GM12891 (cell line): ENCODE measurements at regions not wholly inside any gene's neighbourhood (a gene's known extent, or its start where the extent isn't known, plus 50 kb on each side); places are given as distances from the start of the nearest gene placed in this dataset.

Source experiments
- DNase-seq: peaks from one replicate; pipeline ENCODE4 v3.0.0; 2011; ENCODE audit warnings: low spot score; ENCODE audit not compliant: insufficient read length
- FAIRE-seq: peaks from 2 replicates; lab custom pipeline; 2011; peaks lifted over from hg19 to GRCh38; lab: Jason Lieb, UNC
- PAX5 ChIP-seq: IDR thresholded peaks from 2 replicates; pipeline ENCODE4 v1.6.1; 2011; ENCODE audit warnings: low read length, moderate library complexity, mild to moderate bottlenecking; ENCODE audit not compliant: insufficient read depth, severe bottlenecking
- POLR2A ChIP-seq: IDR thresholded peaks from 2 replicates; pipeline ENCODE4 v1.6.1; 2011; ENCODE audit warnings: low read depth, low read length, control low read depth
- POLR2AphosphoS5 ChIP-seq: IDR thresholded peaks from 2 replicates; pipeline ENCODE4 v1.6.1; 2011; ENCODE audit warnings: low read depth, low read length, control low read depth
- POU2F2 ChIP-seq: IDR thresholded peaks from 2 replicates; pipeline ENCODE4 v1.6.1; 2011; ENCODE audit warnings: low read depth, mild to moderate bottlenecking, control low read depth, low read length, moderate library complexity
- SPI1 ChIP-seq: IDR thresholded peaks from 2 replicates; pipeline ENCODE4 v1.6.1; 2011; ENCODE audit warnings: low read depth, low read length, control low read depth
- TAF1 ChIP-seq: IDR thresholded peaks from 2 replicates; pipeline ENCODE4 v1.6.1; 2011; ENCODE audit warnings: low read depth, low read length, control low read depth

DNA sequence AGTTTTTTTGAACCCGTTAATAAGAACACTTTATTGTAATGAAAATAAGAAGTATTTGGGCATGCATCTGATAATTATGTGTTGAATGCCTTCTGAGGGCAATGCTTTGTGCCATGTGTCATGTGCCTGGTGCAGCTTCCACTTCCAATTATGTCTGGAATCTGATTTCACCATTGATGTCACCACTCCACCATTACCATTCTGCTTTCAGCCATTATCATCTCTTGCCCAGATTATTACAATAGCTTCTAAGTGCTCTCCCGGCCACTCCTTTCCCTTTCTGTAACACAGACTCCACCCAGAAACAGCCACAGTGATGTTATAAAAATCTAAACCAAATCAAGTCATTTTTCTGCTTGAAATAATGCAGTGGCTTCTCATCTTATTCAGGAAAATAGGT, 171.7 kb downstream of the C9orf152 start:
- no peak for DNase-seq
- TF ChIP-seq PAX5 (no peak), TAF1 (no peak), SPI1 (no peak), POLR2AphosphoS5 (no peak), POLR2A (no peak)

DNA sequence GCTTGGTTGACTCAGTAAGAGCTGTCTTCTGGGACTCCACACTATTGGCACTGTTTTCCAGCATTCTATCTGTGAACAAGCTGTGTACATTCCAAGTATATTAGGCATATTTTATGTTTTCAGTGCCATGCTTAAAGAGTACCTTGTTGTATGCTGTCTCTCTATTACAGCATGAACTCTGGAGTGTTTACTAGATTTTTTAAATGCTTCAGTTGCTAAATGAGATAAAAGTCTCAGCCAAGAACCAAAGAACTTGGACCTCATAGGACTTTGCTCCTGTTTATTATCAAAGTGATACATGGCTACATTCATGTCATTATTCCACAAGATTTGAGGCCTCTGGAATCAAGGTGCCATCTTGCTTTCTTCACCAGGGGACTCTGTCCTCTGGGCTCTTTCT, 167.2 kb downstream of the C9orf152 start:
- TF ChIP-seq PAX5 (no peak), TAF1 (no peak), POLR2AphosphoS5 (no peak), POLR2A (no peak), POU2F2 (no peak), SPI1 (no peak)
- FAIRE-seq, result no peak
- DNase-seq, result no peak

More for the DNA sequence above, 171.7 kb downstream of the C9orf152 start:
- no peak for FAIRE-seq

GRCh38 chr9:110041452-110041851, 166.5 kb downstream of the C9orf152 start:
- no peak for TF ChIP-seq SPI1
- no peak for TF ChIP-seq POU2F2
- TF ChIP-seq PAX5, result no peak
- TF ChIP-seq TAF1, result no peak
- no peak for TF ChIP-seq POLR2A
- TF ChIP-seq POLR2AphosphoS5, result no peak
- FAIRE-seq (peak; percentile 9), DNase-seq (no peak)

GRCh38 chr9:110047232-110047954, 160.6 kb downstream of the C9orf152 start:
- FAIRE-seq (peak; percentile 47), DNase-seq (no peak)
- TF ChIP-seq POU2F2, result peak; percentile 72; the same call in 1 of the 2 replicates
- TF ChIP-seq TAF1, result no peak

- DNase-seq (peak; percentile 24), FAIRE-seq (peak; percentile 91)
- no peak for TF ChIP-seq SPI1
- TF ChIP-seq POU2F2, result no peak; the same call in 1 of the 2 replicates
- peak; percentile 63; the same call in 1 of the 2 replicates for TF ChIP-seq TAF1
- peak; percentile 65 for TF ChIP-seq POLR2AphosphoS5
- TF ChIP-seq PAX5, result no peak
- TF ChIP-seq POLR2A, result peak; percentile 39; the same call in 1 of the 2 replicates
Observed at GRCh38 chr9:110047955-110048402, 160.0 kb downstream of the C9orf152 start.

- peak; percentile 78 for DNase-seq
- no peak for FAIRE-seq
- no peak for TF ChIP-seq SPI1
- peak; percentile 18; the same call in 1 of the 2 replicates for TF ChIP-seq POU2F2
- TF ChIP-seq POLR2AphosphoS5, result peak; percentile 20
- TF ChIP-seq TAF1, result peak; percentile 78; the same call in 1 of the 2 replicates
- TF ChIP-seq POLR2A, result peak; percentile 77
- TF ChIP-seq PAX5, result no peak
Observed at GRCh38 chr9:110048403-110048975, 159.5 kb downstream of the C9orf152 start.

DNA sequence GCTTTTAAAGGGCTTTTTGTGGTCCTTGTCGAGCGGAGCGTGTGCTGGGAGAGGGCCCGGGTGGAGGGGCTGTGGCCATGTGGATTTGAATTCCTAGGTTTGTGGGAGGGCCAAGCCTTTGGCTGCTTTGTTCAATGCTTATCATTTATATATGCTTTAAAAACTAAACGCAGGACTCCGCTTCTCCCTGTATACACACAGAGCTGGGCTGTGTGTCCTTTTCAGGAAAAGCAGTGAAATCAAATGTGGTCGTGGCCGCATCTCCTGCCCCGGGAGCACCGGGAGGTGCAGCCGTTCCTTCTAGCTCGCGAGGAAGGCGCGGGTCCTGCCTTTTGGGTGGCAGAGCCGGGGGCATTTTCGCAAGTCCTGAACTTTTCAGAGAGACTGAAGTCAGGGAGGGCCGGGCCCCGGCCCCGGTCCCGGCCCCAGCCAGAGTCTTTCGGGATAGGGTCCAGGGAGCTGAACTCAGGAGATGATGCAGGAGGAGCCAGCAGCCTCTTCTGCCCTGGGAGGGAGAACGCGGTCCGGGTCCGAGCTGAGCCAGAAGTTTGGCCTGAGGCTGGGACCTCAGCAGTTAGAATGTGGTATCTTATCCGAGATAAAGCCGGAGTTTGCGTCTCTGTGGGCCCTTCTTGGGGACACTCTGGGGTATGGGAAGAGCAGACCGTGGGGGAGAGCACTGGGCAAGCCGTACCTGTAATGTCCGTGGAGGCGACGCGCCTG, 158.8 kb downstream of the C9orf152 start:
- TF ChIP-seq POU2F2, result no peak
- TF ChIP-seq PAX5, result no peak
- TF ChIP-seq TAF1, result no peak
- no peak for TF ChIP-seq POLR2AphosphoS5
- no peak for TF ChIP-seq POLR2A
- no peak for TF ChIP-seq SPI1
- DNase-seq (peak; percentile 18), FAIRE-seq (no peak)

DNA sequence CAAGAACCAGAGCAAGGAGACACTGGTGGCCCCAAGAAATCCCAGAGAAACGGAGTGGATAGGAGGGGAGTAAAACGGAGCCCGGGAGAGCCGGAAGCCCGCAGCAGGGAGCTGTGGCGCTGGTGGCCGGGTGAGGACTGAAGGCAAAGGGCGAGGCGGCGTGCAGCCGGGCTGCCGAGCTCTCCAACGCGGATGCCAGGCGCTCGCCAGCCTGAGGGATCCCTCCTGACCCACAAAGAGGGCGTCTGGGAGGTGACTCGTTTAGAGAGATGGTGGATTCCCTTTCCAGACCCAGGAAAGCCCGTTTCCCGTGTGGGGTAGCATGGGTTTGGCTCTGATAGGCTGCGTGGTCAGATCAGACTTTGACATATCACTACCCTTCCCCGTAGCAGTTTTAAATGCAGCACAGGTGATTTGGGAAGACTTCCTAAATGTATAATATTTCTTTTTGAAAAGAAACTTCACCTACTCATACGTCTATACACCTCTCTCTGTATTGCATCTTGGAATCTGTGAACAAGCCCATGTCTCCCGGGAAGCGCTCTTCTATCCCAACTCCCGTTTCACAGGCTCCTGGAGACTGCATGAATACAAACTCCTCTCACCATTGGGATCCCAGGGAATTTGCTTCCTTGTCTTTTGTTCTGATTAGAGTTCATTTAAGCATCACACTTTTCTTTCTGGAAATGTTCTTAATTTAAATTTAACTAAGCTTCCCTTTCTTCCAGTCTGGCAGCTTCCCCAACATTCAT, 158.1 kb downstream of the C9orf152 start:
- TF ChIP-seq POLR2A (no peak), POLR2AphosphoS5 (no peak), PAX5 (no peak), POU2F2 (no peak), TAF1 (no peak), SPI1 (no peak)
- DNase-seq, result no peak
- FAIRE-seq, result peak; percentile 63

DNA sequence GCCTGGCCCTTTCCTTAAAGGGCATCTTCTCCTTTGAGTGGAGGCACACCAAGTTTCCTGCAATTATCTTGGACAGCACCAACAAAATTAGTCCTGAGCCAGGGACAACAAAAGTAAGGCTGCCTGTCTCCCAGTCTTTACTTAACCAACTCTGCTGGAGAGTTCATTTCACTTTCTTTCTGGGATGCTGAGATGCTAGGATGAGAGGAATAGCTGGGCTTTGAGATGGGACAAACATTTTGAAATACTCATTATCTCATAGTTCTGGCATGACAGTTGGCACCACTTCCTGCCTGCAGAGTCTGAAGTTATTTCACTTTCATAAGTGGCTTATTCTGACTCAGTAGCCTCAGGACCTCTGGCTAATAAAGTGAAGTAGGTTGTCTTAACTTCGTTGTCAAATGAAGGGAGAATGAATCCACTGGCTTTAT, 157.0 kb downstream of the C9orf152 start:
- TF ChIP-seq SPI1 (peak; percentile 65), POLR2AphosphoS5 (no peak)
- peak; percentile 80 for FAIRE-seq
- DNase-seq, result peak; percentile 21
